Hematopoietic multipotent progenitor cell treated with erythropoietin and hydrocortisone succinate and interleukin-3 and kit ligand, for 15 days (in vitro differentiated cells): ENCODE measurements at regions not wholly inside any gene's neighbourhood (a gene's known extent, or its start where the extent isn't known, plus 50 kb on each side); places are given as distances from the start of the nearest gene placed in this dataset.
"Not testable (repeated sequence)": the region's sequence is repeated elsewhere in the genome, so short reads cannot be mapped to it uniquely, and the experiment has no call there.

Experiments
- DNase-seq: peaks from one replicate; pipeline ENCODE4 v3.0.0-alpha.2; 2015; ENCODE audit warnings: low spot score

GRCh38 chr17:34015253-34015652 lies 239.8 kb upstream of the CCL2 start:
- DNase-seq, result no peak

GRCh38 chr17:34024386-34024785 lies 230.7 kb upstream of the CCL2 start:
- DNase-seq, result no peak

GRCh38 chr17:34024806-34025551 lies 230.1 kb upstream of the CCL2 start:
- peak; percentile 62 for DNase-seq

GRCh38 chr17:34030601-34031000 lies 224.5 kb upstream of the CCL2 start:
- not testable (repeated sequence) for DNase-seq

GRCh38 chr17:34032305-34032704 lies 222.8 kb upstream of the CCL2 start:
- DNase-seq, result not testable (repeated sequence)

- DNase-seq, result not testable (repeated sequence)
These were observed 216.3 kb upstream of the CCL2 start for GRCh38 chr17:34038786-34039185.

GRCh38 chr17:34039213-34039612 lies 215.9 kb upstream of the CCL2 start:
- not testable (repeated sequence) for DNase-seq

GRCh38 chr17:34039759-34040555 lies 215.1 kb upstream of the CCL2 start:
- DNase-seq, result not testable (repeated sequence)

- DNase-seq, result no peak
These were observed 209.1 kb upstream of the CCL2 start for GRCh38 chr17:34045990-34046389.

GRCh38 chr17:34051046-34051445 lies 204.0 kb upstream of the CCL2 start:
- no peak for DNase-seq

GRCh38 chr17:34054495-34054894 lies 200.6 kb upstream of the CCL2 start:
- DNase-seq, result no peak

GRCh38 chr17:34055606-34056005 lies 199.5 kb upstream of the CCL2 start:
- DNase-seq, result no peak

- DNase-seq, result no peak
These were observed 195.5 kb upstream of the CCL2 start for GRCh38 chr17:34059423-34060220.

GRCh38 chr17:34066528-34066927 lies 188.6 kb upstream of the CCL2 start:
- no peak for DNase-seq

- no peak for DNase-seq
These were observed 188.1 kb upstream of the CCL2 start for GRCh38 chr17:34067011-34067410.

GRCh38 chr17:34068571-34068970 lies 186.5 kb upstream of the CCL2 start:
- no peak for DNase-seq

GRCh38 chr17:34070712-34071111 lies 184.4 kb upstream of the CCL2 start:
- DNase-seq, result no peak

- no peak for DNase-seq
These were observed 183.1 kb upstream of the CCL2 start for GRCh38 chr17:34071886-34072420.

GRCh38 chr17:34075076-34075475 lies 180.0 kb upstream of the CCL2 start:
- no peak for DNase-seq

- DNase-seq, result no peak
These were observed 178.1 kb upstream of the CCL2 start for GRCh38 chr17:34076743-34077631.

GRCh38 chr17:34081269-34081668 lies 173.8 kb upstream of the CCL2 start:
- DNase-seq, result peak; percentile 8
